GM19043 (cell line): ENCODE measurements at regions not wholly inside any gene's neighbourhood (a gene's known extent, or its start where the extent isn't known, plus 50 kb on each side); places are given as distances from the start of the nearest gene placed in this dataset.
"Not testable (repeated sequence)": the region's sequence is repeated elsewhere in the genome, so short reads cannot be mapped to it uniquely, and the experiment has no call there.

Experiments used
- ATAC-seq: cut with Tn5 transposase; IDR thresholded peaks from one replicate; pipeline ENCODE4 v1.9.1; 2021; ENCODE audit warnings: low read depth; ENCODE audit not compliant: unreplicated experiment

GRCh38 chr3:26108846-26109489, 319.1 kb downstream of the OXSM start:
- no peak for ATAC-seq

- ATAC-seq = no peak
These were observed 325.0 kb downstream of the OXSM start for GRCh38 chr3:26114851-26115250.

GRCh38 chr3:26118165-26118564, 328.3 kb downstream of the OXSM start:
- ATAC-seq = no peak

GRCh38 chr3:26132942-26133341, 343.1 kb downstream of the OXSM start:
- no peak for ATAC-seq

- no peak for ATAC-seq
These were observed 351.4 kb downstream of the OXSM start for GRCh38 chr3:26141296-26141695.

GRCh38 chr3:26145769-26146168, 355.9 kb downstream of the OXSM start:
- no peak for ATAC-seq

- ATAC-seq = not testable (repeated sequence)
These were observed 367.5 kb downstream of the OXSM start for GRCh38 chr3:26157428-26157827.

GRCh38 chr3:26171006-26171405, 381.1 kb downstream of the OXSM start:
- no peak for ATAC-seq

- ATAC-seq = no peak
These were observed 401.7 kb downstream of the OXSM start for GRCh38 chr3:26191556-26191955.

GRCh38 chr3:26193558-26193957, 403.7 kb downstream of the OXSM start:
- ATAC-seq = no peak

GRCh38 chr3:26196781-26197180, 406.9 kb downstream of the OXSM start:
- ATAC-seq = no peak

GRCh38 chr3:26198609-26199008, 408.7 kb downstream of the OXSM start:
- no peak for ATAC-seq

GRCh38 chr3:26202169-26202568, 412.3 kb downstream of the OXSM start:
- ATAC-seq = no peak

- no peak for ATAC-seq
These were observed 415.6 kb downstream of the OXSM start for GRCh38 chr3:26205475-26205874.

GRCh38 chr3:26208201-26208600, 414.4 kb upstream of the LRRC3B start:
- ATAC-seq = no peak

- ATAC-seq = no peak
These were observed 392.8 kb upstream of the LRRC3B start for GRCh38 chr3:26229801-26230200.

GRCh38 chr3:26233374-26233773, 389.2 kb upstream of the LRRC3B start:
- no peak for ATAC-seq

- no peak for ATAC-seq
These were observed 386.0 kb upstream of the LRRC3B start for GRCh38 chr3:26236531-26236930.

GRCh38 chr3:26237036-26237682, 385.4 kb upstream of the LRRC3B start:
- ATAC-seq = no peak

GRCh38 chr3:26244586-26244985, 378.0 kb upstream of the LRRC3B start:
- ATAC-seq = not testable (repeated sequence)

- no peak for ATAC-seq
These were observed 377.3 kb upstream of the LRRC3B start for GRCh38 chr3:26245236-26245635.

GRCh38 chr3:26246901-26247300, 375.7 kb upstream of the LRRC3B start:
- no peak for ATAC-seq
